H9 (cell line): ENCODE measurements at regions not wholly inside any gene's neighbourhood (a gene's known extent, or its start where the extent isn't known, plus 50 kb on each side); places are given as distances from the start of the nearest gene placed in this dataset.

ENCODE experiments used
- DNase-seq: peaks from one replicate; pipeline ENCODE4 v3.0.0-alpha.2; 2017
- H2AFZ ChIP-seq: one replicate; pipeline ENCODE4 v1.6.1; 2013; ENCODE audit warnings: mild to moderate bottlenecking, low read length, control low read depth, moderate library complexity
- H2AK5ac ChIP-seq: 2 replicates; pipeline ENCODE4 v1.6.1; 2013; ENCODE audit warnings: low read length, control low read depth, mixed read lengths; ENCODE audit not compliant: insufficient read length
- H2BK120ac ChIP-seq: one replicate; pipeline ENCODE4 v1.6.1; 2013; ENCODE audit warnings: low read depth, mild to moderate bottlenecking, low read length, control low read depth, inconsistent platforms; ENCODE audit not compliant: poor library complexity, severe bottlenecking
- H2BK12ac ChIP-seq: 2 replicates; pipeline ENCODE4 v1.6.1; 2013; ENCODE audit warnings: low read length, control low read depth, mixed read lengths, low read depth; ENCODE audit not compliant: insufficient read length
- H2BK15ac ChIP-seq: 2 replicates; pipeline ENCODE4 v1.6.1; 2013; ENCODE audit warnings: low read depth, low read length, control low read depth
- H2BK20ac ChIP-seq: one replicate; pipeline ENCODE4 v1.6.1; 2013; ENCODE audit warnings: low read depth, mild to moderate bottlenecking, low read length, control low read depth, inconsistent platforms; ENCODE audit not compliant: poor library complexity, severe bottlenecking
- H2BK5ac ChIP-seq: 2 replicates; pipeline ENCODE4 v1.6.1; 2013; ENCODE audit warnings: low read length, control low read depth, mixed read lengths; ENCODE audit not compliant: insufficient read length
- H3K14ac ChIP-seq: 2 replicates; pipeline ENCODE4 v1.6.1; 2013; ENCODE audit warnings: low read length, control low read depth; ENCODE audit not compliant: insufficient read depth
- H3K18ac ChIP-seq: 2 replicates; pipeline ENCODE4 v1.6.1; 2013; ENCODE audit warnings: low read depth, mild to moderate bottlenecking, mixed read lengths, low read length, control low read depth; ENCODE audit not compliant: insufficient read length
- H3K23ac ChIP-seq: 2 replicates; pipeline ENCODE4 v1.6.1; 2013; ENCODE audit warnings: low read length, control low read depth, mixed read lengths, low read depth; ENCODE audit not compliant: insufficient read length
- H3K23me2 ChIP-seq: 2 replicates; pipeline ENCODE4 v1.6.1; 2013; ENCODE audit warnings: low read depth, mild to moderate bottlenecking, mixed read lengths, low read length, control low read depth; ENCODE audit not compliant: insufficient read length, poor library complexity, severe bottlenecking
- H3K27ac ChIP-seq: 2 replicates; pipeline ENCODE4 v1.5.1; 2013; ENCODE audit warnings: low read length, control low read depth, mixed read lengths, low read depth; ENCODE audit not compliant: insufficient read length
- H3K27me3 ChIP-seq: 2 replicates; pipeline ENCODE4 v1.6.1; 2013; ENCODE audit warnings: low read length, control low read depth, inconsistent platforms; ENCODE audit not compliant: insufficient read depth
- H3K4ac ChIP-seq: 2 replicates; pipeline ENCODE4 v1.6.1; 2013; ENCODE audit warnings: low read depth, mild to moderate bottlenecking, control low read depth, inconsistent platforms, low read length, moderate library complexity
- H3K4me1 ChIP-seq: 2 replicates; pipeline ENCODE4 v1.6.1; 2013; ENCODE audit warnings: low read length, control low read depth, inconsistent platforms; ENCODE audit not compliant: insufficient read depth
- H3K4me2 ChIP-seq: 2 replicates; pipeline ENCODE4 v1.6.1; 2013; ENCODE audit warnings: low read length, control low read depth, mixed read lengths; ENCODE audit not compliant: insufficient read length, insufficient read depth
- H3K56ac ChIP-seq: 2 replicates; pipeline ENCODE4 v1.6.1; 2013; ENCODE audit warnings: low read depth, mild to moderate bottlenecking, mixed read lengths, low read length, control low read depth; ENCODE audit not compliant: insufficient read length
- H3K79me1 ChIP-seq: 2 replicates; pipeline ENCODE4 v1.6.1; 2013; ENCODE audit warnings: low read depth, mild to moderate bottlenecking, moderate library complexity, low read length, control low read depth, inconsistent platforms; ENCODE audit not compliant: insufficient read depth, poor library complexity, severe bottlenecking
- H3K79me2 ChIP-seq: 2 replicates; pipeline ENCODE4 v1.6.1; 2013; ENCODE audit warnings: low read length, control low read depth, inconsistent platforms; ENCODE audit not compliant: insufficient read depth
- H3K9ac ChIP-seq: 2 replicates; pipeline ENCODE4 v1.6.1; 2013; ENCODE audit warnings: low read length, control low read depth, mixed read lengths; ENCODE audit not compliant: insufficient read length; ENCODE audit errors: extremely low read depth
- H3K9me3 ChIP-seq: one replicate; pipeline ENCODE4 v1.6.1; 2013; ENCODE audit warnings: low read depth, low read length, inconsistent platforms; ENCODE audit not compliant: control insufficient read depth
- H3T11ph ChIP-seq: one replicate; pipeline ENCODE4 v1.6.1; 2013; ENCODE audit warnings: mild to moderate bottlenecking, low read length, control low read depth, inconsistent platforms
- H4K20me1 ChIP-seq: one replicate; pipeline ENCODE4 v1.6.1; 2013; ENCODE audit not compliant: control insufficient read depth, insufficient read length, insufficient read depth
- H4K5ac ChIP-seq: 2 replicates; pipeline ENCODE4 v1.6.1; 2013; ENCODE audit warnings: low read depth, mild to moderate bottlenecking, mixed read lengths, low read length, control low read depth; ENCODE audit not compliant: insufficient read length
- H4K8ac ChIP-seq: replicated peaks from 2 replicates; pipeline ENCODE4 v1.6.1; 2013; ENCODE audit warnings: low read length, control low read depth, mixed read lengths, low read depth; ENCODE audit not compliant: insufficient read length
- H4K91ac ChIP-seq: 2 replicates; pipeline ENCODE4 v1.6.1; 2013; ENCODE audit warnings: low read depth, mild to moderate bottlenecking, moderate library complexity, mixed read lengths, low read length, control low read depth; ENCODE audit not compliant: insufficient read length
- H3K27ac Mint-ChIP-seq, 3 experiments: 2 replicates in 2 of 3; 3 replicates in 1 of 3; pipeline ENCODE4 v1.8.0; 2020 to 2021; ENCODE audit warnings: mixed read lengths in 3 of 3, mild to moderate bottlenecking in 1 of 3, moderate library complexity in 1 of 3
- H3K27me3 Mint-ChIP-seq: 2 replicates; pipeline ENCODE4 v1.8.0; 2021; ENCODE audit warnings: low read depth, mild to moderate bottlenecking, moderate library complexity, mixed read lengths
- H3K36me3 Mint-ChIP-seq, 3 experiments: 2 replicates in 2 of 3; 3 replicates in 1 of 3; pipeline ENCODE4 v1.8.0; 2020 to 2021; ENCODE audit warnings: low read depth in 3 of 3, mixed read lengths in 3 of 3; ENCODE audit not compliant: insufficient read depth in 1 of 3
- H3K4me1 Mint-ChIP-seq, 2 experiments: 2 replicates each; pipeline ENCODE4 v1.8.0; 2020; ENCODE audit warnings: mixed read lengths in 2 of 2
- H3K4me3 Mint-ChIP-seq, 2 experiments: 2 replicates in 1 of 2; 3 replicates in 1 of 2; pipeline ENCODE4 v1.8.0; 2020 to 2021; ENCODE audit warnings: mild to moderate bottlenecking in 2 of 2, mixed read lengths in 2 of 2, moderate library complexity in 1 of 2
- H3K9me3 Mint-ChIP-seq, 2 experiments: 2 replicates in 1 of 2; 3 replicates in 1 of 2; pipeline ENCODE4 v1.8.0; 2020; ENCODE audit warnings: mild to moderate bottlenecking in 2 of 2, mixed read lengths in 2 of 2, moderate library complexity in 1 of 2
- WGBS: extraction: QIAGEN DNeasy Blood & Tissue Kit; methylation state at CpG from one replicate; pipeline ENCODE4 v1.1.7; 2013; ENCODE audit warnings: missing lambda C conversion rate, low lambda C conversion rate, mixed read lengths; ENCODE audit not compliant: insufficient read length; ENCODE audit errors: extremely low coverage; 5-methylcytosine and 5-hydroxymethylcytosine counted together
- TF ChIP-seq, protein P1 (sequence below): fragments of 200-600 bp; sonication (generic); conservative IDR thresholded peaks from 3 replicates; pipeline ENCODE4 v1.8.0; 2021; ENCODE audit warnings: antibody characterized with exemption, mild to moderate bottlenecking

- Histone ChIP-seq H3K27ac (no peak overlapping the region), H2BK20ac (no peak overlapping the region), H2BK5ac (no peak overlapping the region), H3K4ac (no peak overlapping the region), H4K8ac (no peak overlapping the region), H3K9ac (no peak overlapping the region), H2BK12ac (no peak overlapping the region), H3K14ac (no peak overlapping the region), H2BK120ac (no peak overlapping the region), H3K9me3 (no peaks in the 10 kb centered on the region), H2AK5ac (no peak overlapping the region), H3T11ph (no peak overlapping the region), H2AFZ (no peak overlapping the region), H3K56ac (no peak overlapping the region), H3K23me2 (no peaks in the 10 kb centered on the region), H4K20me1 (no peaks in the 10 kb centered on the region), H3K23ac (no peak overlapping the region), H3K79me2 (no peaks in the 10 kb centered on the region), H3K18ac (no peak overlapping the region), H3K79me1 (no peaks in the 10 kb centered on the region), H3K4me2 (no peak overlapping the region), H2BK15ac (no peak overlapping the region), H3K4me1 (no peaks in the 10 kb centered on the region), H4K91ac (no peak overlapping the region), H3K27me3 (no peaks in the 10 kb centered on the region), H4K5ac (no peak overlapping the region)
- no peak overlapping the region for H3K27ac Mint-ChIP-seq
- H3K4me1 Mint-ChIP-seq: no peaks in the 10 kb centered on the region
- no peak for DNase-seq
- no CpG with 5 or more reads among the region's 5 CpGs for WGBS
- peaks cover 19% of the 10 kb centered on the region for H3K27me3 Mint-ChIP-seq
- no peak overlapping the region for H3K4me3 Mint-ChIP-seq
- no peaks in the 10 kb centered on the region for H3K36me3 Mint-ChIP-seq
- H3K9me3 Mint-ChIP-seq: no peaks in the 10 kb centered on the region; a peak in 1 of 5 replicates
- TF ChIP-seq, protein P1, sequence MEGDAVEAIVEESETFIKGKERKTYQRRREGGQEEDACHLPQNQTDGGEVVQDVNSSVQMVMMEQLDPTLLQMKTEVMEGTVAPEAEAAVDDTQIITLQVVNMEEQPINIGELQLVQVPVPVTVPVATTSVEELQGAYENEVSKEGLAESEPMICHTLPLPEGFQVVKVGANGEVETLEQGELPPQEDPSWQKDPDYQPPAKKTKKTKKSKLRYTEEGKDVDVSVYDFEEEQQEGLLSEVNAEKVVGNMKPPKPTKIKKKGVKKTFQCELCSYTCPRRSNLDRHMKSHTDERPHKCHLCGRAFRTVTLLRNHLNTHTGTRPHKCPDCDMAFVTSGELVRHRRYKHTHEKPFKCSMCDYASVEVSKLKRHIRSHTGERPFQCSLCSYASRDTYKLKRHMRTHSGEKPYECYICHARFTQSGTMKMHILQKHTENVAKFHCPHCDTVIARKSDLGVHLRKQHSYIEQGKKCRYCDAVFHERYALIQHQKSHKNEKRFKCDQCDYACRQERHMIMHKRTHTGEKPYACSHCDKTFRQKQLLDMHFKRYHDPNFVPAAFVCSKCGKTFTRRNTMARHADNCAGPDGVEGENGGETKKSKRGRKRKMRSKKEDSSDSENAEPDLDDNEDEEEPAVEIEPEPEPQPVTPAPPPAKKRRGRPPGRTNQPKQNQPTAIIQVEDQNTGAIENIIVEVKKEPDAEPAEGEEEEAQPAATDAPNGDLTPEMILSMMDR: no peak
Measured at GRCh38 chr11:115894176-115894575, 390.0 kb upstream of the CADM1 start.
